ENCODE measurements at regions not wholly inside any gene's neighbourhood (a gene's known extent, or its start where the extent isn't known, plus 50 kb on each side); places are given as distances from the start of the nearest gene placed in this dataset.

DNA sequence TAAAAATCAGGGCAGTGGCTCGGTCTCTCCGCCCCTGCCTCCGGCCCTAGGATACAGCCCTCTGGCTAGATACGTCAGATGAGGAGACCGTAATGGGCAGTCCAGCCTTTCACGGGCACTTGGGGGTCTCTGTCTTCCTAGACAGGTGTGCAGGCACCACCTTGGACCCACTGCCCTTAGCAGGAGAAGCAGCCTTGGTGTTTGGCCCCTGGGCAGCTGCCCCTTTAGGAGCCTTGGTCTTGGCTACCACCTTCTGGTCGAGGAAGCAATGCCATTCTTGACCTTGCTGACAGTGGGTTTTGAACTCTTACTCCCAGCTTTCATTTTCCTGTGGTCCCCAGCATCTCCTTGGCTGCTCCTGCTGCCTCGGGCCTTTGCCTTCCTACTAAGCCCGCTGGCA is 149.7 kb upstream of the FRMD4B start:
- no peak for DNase-seq (ENCODE audit: low read depth)

DNA sequence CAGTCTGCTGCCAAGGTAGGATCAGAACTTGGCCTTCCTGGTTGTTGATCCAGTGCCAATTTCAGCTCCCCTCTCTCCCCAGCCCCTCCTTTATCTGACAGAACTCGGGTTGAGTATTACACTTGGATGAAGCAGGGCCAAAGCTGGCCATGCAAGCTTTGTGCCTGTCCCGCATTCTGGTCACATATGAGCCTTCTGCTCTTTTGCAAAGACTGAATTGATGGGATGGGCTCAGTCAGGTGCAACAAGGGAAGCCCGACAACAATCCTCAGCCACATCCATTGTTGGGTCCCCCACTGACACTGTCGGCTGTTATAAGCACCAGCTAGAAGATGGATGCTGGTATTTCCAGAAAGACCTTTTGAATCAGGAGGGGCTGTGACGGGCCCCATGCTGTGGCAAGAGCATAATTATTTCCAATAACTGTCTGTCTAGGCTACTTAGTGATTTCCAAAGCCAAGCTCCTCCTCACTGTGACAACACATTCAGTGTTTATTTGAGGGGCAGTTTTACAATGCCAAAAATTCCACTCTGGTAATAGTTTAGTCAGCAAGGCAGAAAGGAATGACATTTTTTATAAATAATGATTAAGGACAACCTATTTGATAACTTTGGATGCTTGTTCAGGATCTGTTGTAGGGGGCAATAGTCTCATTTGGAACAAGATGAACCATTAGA is 146.8 kb upstream of the FRMD4B start:
- no peak for DNase-seq (ENCODE audit: low read depth)

DNA sequence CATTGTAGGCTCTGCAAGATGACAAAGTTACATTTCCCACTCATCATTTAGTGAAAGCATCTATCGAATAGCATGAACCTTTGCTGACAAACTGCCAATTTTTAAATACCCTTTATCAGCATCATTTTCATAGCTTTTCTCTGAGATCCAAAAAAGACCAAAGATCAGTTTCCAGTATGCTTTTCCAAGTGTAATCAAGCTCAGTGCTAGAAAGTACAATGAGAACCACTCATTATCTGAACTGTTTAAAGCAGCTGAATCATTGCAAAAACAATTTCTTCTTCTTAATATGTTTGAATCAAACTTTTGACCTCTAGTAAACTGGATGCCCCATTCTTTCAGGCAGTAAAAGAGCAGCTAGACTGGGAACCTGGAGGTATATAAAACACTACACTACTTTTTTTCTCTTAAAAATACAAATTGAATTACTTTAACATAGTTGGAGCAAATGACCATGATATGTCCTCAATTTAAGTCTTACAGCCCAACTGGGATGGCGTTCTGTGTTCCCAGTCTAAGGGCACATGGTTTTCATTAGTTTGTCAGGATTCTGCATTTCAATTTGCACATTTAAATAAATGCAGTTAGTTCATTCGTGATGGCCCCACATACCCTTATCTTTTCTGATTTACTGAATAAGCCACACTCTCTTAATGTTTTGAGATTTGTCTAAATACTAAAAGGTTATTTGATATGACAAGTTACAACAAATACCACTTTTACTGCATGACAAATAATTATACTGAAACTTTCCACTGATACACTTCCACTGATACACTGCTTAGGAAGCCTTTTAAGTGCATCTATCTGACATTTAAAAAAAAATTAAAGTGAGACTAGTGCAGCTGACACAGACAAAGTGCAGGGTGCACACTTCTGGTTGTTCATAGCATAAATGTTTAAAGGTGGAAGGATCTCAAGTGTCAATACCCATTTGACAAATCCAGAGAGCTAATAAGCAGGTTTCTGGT is 146.0 kb upstream of the FRMD4B start:
- DNase-seq (ENCODE audit: low read depth) = no peak

DNA sequence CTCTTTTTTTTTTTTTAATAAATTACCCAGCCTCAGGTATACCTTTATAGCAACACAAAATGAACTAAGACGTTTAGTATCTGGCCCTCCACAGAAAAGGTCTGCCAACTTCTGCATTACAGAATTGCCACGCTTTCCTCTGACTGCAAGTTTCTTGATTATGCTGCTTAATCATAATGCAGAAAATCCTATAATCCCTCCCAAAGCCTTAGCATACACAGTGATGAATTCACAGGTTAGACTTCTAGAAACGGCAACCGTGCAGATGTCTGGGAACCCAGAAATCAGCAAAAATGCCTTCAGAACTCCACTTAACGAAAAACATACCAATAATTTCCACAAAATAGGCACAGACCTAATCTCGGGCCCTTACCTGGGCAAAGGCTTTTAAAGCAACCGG is 144.7 kb upstream of the FRMD4B start:
- no peak for DNase-seq (ENCODE audit: low read depth)

DNA sequence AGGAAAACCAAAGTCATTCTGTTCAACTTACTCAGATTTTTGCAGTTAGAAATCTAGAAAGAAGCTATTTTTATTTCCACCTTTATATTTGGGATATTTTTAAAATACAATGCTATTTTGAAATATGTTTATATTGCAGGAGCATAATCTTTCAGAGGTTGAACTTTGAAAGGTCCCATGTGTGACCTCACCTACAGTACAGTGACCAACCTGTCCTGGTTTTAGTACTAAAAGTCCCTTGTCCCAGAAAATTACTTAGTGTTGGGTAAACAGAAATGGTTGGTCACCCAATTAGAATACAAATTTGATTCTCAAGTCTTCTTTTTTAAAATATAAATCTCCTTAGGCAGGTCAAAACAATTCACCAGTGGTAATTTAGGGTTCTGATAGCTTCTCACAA is 141.6 kb upstream of the FRMD4B start:
- no peak for DNase-seq (ENCODE audit: low read depth)

DNA sequence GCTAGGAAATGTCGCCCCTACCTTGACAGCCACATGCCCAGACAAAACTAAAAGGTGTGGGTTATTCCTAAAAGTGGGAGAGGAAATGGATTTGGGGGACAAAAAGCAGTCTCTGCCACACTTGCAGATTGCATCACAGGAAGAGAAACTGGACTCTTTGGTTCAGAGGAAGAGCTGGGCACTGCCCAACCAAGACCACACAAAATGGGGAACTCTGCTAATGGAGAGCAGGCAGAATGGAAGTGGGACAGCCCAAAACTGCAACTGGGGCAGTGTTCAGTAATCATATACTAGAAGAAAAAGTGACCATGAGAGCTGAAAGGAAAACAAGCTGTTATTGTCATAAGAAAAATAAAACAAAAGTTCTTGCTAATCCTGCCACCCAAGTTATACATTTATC is 138.9 kb upstream of the FRMD4B start:
- no peak for DNase-seq (ENCODE audit: low read depth)

DNA sequence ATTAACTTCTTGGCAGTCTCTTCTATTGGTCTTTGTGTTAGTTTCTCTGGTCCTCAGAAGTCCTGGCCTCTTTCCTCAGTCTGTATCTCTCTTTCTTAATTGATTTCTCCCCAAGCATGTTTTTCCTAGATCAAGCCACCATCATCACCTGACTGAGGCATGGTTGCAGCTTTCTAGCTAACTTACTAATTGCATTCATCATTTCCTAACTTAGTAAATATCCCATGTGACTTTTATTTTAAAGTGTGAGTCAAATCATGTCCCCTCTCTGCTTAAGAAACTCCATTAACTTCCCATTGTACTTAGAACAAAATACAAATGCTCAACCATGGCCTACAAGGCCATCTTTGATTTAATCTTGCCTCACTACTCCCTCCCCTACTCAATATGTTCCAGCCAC is 135.4 kb upstream of the FRMD4B start:
- DNase-seq (ENCODE audit: low read depth) = no peak

DNA sequence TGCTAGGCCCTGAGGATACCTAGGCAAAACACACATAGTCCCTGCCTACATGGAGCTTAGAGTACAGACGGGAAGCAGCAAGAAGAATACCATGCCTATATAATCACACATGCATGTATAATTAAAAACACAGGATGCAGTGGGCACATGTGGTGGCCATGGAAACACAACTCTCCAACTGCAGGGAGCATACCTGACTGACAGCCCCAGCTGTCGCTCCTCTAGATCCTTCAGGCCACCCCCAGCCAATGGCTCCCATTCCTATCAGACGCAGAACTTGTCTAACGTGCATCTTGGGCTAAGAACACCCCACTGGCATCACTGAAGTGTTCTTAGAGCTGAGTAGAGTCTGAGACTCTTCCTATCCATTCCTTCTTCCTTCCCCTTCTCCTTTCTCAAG is 125.5 kb upstream of the FRMD4B start:
- DNase-seq (ENCODE audit: low read depth) = no peak

DNA sequence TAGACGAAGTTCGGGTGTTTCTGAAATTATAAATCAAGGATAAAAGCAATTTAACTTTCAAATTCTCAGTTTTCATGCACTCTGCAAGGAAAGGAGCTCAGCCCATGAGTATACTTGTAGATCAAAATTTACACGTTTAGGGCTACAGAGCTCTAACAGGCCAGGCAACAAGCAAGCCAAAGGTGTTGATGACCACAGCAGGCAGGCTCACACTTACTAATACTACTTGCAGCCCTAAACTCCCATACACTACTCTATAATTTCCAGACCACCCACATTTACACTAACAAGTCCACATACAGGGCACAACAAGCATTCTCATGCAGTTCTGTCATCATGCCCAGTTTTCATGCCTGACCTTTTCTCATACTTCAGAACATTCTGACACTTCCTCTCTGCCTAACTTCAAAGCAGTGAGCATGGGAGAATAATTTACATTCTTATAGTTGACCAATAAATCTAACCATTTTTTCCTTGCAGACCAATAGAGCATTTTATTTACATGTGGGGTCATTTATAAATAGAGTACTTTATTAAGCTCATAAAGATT is 124.7 kb upstream of the FRMD4B start:
- DNase-seq (ENCODE audit: low read depth) = no peak

DNA sequence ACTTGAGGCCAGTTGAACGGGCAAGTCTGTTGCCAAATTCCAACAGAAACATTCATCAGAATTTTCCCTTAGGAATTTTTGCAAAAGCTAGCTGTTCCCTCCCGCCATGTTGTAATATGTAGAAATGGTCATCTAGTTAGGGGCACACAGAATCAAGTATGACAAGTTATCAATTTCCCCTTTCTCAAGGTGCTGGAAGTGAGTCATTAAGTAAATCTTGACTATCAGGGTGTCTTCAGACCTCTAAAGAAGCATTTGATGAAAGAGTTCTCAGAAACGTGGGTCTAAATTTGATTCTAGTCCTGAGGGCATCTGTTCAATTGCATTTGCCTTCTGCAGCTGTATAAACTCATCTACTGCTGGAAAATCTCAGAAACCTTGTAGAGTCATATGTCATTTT is 123.4 kb upstream of the FRMD4B start:
- DNase-seq (ENCODE audit: low read depth) = no peak

DNA sequence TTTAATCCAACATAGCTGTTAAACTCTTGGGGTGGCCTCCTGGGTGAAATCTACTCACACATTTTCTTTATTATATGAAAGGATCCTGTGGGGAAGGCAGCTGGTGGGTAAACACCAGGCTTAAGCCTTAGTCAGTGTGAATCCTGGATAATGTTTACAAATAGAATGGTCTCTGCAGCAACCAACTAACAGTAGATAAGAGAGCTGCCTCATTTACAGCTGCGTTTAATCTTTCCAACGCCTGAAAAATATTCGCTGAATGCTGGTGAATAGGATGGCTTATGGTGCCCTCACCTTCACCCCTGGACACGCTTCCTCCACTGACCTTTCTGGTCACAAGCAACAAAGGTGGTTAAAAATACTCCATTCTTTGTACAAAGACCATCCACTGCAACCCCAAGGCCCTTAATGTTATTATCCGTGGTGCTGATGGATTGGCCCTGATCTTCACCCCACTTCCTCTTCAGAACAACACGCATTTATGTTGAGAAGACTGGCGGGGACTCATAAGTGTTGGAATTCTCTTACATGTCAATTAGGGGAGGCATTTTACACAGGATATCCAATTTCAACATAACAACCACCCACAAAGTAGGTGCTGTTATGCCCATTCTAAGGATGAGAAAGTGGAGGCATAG is 120.0 kb upstream of the FRMD4B start:
- no peak for DNase-seq (ENCODE audit: low read depth)

DNA sequence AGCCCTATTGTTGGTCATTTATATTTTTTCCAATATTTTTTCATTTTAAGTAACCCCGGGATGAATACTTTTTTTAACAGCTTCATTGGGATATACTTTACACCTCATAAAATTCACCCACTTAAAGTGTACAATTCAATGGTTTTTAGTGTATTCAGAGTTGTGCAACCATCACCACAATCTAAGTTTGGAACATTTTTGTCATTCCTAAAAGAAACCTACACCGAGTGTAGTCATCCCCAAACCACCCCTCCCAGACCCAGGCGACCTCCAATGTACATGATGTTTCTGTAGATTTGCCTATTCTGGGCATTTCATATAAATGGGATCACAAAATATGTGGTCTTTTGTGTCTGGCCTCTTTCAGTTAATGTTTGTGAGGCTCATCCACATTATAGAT is 118.3 kb upstream of the FRMD4B start:
- DNase-seq (ENCODE audit: low read depth) = no peak

DNA sequence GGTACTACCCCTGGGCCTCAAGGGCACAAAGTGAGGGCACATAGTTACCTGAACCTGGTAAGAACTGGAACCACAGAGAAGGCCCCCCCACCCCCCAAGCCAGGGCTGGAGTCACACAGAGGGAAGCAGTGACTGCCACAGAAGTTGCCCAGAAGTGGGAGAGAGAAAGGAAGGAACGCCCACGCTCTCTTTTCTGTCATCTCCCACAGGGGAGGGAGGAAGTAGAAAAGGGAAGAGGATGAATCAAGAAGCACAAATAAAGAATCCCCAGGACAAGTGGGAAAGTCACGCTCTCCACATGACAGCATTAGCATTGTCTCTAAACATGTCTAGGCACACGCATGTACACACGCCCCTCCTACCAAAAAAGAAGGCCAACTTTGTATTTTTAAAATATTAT is 114.7 kb upstream of the FRMD4B start:
- no peak for DNase-seq (ENCODE audit: low read depth)

DNA sequence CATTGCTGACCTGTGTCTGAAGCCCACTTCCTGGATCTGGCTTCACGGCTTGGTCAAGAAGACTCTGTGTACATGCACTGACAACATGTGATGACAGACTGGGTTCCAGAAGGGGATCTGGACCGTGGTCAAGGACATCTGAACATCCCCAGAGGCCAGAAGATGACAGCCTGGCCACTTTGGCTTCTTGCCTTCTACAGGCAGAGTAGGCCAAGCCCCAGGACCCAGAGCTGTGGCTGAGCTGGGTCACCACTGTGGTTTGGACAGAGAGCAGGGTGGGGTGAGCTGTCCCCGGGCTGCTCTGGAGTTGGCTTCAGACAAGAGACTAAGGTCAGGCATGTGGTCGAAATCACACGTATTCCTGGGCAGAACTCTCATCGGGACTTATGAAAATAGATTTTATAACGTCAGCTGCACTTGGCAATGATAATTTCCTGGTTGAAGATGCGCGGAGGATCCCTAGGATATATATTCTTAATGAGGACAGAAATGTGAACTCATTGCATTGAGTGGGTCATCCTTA is 114.1 kb upstream of the FRMD4B start:
- DNase-seq (ENCODE audit: low read depth) = peak; percentile 32

DNA sequence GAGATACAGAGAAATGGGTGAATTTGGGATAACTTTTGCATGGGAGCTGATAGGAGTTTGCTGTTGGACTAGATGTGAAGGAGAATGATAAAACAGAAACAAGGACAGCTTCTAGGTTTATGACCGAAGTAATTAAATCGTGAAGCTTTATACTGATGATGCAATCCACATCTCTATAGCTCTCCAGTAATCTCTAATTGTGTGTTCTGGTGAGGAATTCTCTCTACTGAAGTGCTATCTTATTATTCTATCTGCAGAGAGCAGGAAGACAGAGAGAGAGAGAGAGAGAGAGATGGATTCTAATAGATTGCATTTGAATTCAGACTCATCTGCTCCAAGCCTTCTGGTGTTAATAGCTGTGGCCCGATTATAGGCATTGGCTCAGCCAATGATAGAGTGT is 113.5 kb upstream of the FRMD4B start:
- DNase-seq (ENCODE audit: low read depth) = no peak

DNA sequence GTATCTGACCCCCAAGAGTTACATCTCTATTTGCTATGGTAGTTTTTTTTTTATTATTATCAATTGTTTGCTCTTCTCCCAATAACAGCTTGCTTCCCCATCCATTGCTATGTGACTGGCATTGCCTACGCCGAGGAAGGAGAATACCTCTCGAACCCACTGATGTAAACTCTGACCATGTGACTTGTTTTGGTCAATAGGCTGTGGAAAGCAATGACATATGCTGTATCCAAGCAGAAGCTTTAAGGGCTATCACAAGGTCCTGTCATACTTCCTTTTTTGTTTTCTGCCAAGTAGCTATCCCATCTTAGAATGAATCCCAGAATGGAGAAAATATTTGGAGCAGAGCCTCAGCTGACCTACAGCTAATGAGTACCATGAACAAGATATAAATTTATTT is 111.0 kb upstream of the FRMD4B start:
- no peak for DNase-seq (ENCODE audit: low read depth)

DNA sequence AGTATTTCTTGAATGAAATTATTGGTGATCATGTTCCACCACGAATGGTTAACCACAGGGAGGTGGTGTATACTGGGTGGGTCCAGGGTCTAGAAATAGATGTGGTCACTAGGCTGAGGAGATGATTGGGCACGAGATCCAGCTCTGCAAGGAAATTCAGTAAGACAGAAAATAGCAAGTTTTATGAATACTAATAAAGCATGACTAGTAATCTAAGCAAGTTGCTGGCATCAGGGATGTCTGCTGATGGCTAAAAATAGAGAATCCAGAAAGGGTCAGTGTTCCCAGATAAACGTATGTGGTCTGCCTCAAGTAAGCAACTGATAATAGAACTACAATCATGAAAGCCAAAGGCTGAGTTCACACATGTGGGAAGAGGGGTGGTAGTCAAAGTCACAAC is 108.3 kb upstream of the FRMD4B start:
- DNase-seq (ENCODE audit: low read depth) = no peak

DNA sequence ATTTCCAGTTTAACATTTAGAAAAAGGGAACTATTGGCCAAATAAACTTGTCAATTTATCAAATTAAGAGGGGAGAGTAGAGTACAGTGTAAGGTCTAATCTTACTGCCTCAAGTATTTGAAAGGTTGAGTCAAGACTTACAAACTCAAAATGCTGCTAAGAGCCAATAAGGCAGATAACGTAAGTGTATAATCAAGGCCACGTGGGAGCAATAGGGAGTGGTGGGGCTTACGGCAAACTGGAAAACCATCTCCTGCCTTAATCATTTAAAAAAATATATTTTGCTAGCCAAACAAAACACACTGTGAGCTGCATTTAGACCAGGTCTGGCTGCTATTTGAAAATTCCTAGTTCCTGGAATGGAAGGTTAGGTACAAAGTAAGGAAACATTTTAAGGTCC is 107.3 kb upstream of the FRMD4B start:
- DNase-seq (ENCODE audit: low read depth) = no peak

DNA sequence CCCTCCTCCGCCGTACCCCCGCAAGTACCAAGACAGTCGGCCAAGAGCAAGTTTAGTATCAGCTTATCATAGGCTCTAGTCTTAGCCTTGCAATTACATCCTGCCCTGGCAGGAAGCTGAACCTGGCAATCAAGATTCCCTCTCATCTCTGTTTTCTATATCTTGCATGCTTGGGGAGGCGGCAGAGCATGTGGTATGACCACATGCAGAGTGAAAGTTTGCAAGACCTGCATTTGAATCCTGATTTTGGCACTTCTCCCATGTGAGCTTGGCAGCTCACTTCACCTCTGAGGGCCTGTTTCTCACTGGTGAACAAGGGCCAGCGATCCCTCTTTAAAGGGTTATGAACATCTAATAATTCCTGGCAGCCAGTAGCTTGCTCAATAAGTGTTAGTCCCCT is 106.1 kb upstream of the FRMD4B start:
- DNase-seq (ENCODE audit: low read depth) = no peak

DNA sequence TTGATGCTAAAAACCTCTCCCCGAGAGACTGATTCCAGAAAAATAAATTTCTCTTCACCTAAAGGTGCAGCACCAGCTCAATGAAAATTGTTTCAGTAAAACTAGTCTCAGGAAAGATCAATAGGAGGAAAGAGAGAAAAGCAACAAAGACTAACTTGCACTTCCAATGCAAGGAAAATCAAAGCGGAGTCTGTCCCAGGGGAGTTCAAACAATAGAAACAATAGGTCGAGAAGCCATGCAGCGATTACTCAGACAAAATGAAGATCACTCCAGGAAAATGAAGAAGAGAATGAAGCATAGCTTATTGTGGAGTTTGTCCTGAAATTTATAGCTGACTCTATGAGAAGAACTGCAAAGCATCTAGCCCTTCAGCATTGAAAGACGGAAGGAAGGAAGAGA is 105.1 kb upstream of the FRMD4B start:
- no peak for DNase-seq (ENCODE audit: low read depth)

DNA sequence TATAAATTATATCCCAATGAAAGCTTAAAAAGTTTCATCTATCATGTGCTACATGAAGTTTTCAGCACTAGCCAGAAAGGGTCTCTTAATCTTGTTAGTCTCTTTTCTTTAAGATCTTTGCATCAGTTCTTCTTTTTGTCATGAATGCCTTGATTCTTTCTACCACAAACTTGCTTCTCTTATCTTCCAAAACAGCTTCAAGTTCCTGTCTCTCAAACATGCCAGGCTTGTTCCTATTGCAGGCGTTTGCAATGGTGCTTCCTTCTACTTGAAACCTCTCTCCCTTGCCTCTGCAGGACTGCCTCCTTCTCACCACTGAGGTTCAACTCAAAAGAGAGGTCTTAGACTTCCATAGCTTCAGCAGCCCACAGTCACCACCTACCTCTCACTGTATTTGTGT is 104.3 kb upstream of the FRMD4B start:
- DNase-seq (ENCODE audit: low read depth) = no peak

DNA sequence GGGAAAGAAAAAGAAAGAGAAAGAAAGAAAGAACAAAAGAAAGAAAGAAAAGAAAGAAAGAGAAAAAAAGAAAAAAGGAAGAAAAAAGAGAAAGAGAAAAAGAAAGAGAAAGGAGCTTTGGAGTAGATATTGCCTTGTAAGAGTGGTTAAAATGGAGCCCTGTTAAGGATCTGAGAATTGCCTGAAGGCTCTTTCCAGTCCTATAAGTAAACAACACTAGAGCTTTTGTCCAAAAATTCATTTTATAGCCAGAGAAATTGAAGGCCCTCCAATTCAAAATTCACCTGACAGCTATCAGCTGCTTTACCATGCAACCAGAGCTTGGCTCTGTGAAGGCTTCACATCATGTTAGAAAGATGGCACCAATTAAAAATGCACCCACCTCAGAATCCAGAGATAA is 102.1 kb upstream of the FRMD4B start:
- no peak for DNase-seq (ENCODE audit: low read depth)

Data from RPMI7951 (cell line).